ENCODE measurements at regions not wholly inside any gene's neighbourhood (a gene's known extent, or its start where the extent isn't known, plus 50 kb on each side); places are given as distances from the start of the nearest gene placed in this dataset.

DNA sequence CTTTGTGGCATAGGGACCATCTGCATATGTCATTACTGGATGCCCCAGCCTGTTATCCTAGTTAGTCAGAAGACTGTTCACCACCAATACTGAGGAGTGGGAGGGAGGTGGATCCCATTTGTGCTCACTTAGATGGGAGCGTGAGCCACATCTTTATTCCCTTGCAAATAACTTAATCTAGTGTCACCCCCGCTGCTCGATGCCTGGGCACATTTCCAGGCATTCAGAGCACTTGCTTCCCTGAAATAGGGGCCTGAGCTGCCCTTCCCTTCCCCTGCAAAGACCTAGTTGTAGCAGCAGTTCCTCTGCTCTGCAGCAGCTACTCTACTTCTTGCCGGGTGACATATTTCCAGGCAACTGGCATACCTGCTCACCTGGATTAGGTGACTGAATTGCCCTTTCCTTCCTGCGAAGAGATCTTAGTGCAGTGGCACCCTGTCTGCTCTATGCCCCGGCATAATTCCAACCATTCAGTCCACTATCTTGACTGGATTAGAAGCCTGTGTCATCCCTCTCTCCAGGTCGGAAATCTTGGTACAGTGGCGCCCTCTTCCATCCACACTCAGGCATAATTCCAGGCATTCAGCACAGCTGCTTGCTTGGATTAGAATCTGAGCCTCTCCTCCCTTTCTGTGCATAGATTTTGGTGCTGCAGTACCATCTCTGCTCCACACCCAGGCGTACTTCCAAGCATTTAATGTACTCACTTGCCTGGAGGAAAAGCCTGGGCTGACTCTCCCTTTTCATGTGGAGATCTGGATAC, 1389.1 kb upstream of the TMEFF2 start:
- 59 to 73% methylated on average over 9 of the region's 9 CpGs for WGBS, 2 donors
- intact Hi-C loops (cut with DNase I), result no loop called here
- TF ChIP-seq, protein P1, sequence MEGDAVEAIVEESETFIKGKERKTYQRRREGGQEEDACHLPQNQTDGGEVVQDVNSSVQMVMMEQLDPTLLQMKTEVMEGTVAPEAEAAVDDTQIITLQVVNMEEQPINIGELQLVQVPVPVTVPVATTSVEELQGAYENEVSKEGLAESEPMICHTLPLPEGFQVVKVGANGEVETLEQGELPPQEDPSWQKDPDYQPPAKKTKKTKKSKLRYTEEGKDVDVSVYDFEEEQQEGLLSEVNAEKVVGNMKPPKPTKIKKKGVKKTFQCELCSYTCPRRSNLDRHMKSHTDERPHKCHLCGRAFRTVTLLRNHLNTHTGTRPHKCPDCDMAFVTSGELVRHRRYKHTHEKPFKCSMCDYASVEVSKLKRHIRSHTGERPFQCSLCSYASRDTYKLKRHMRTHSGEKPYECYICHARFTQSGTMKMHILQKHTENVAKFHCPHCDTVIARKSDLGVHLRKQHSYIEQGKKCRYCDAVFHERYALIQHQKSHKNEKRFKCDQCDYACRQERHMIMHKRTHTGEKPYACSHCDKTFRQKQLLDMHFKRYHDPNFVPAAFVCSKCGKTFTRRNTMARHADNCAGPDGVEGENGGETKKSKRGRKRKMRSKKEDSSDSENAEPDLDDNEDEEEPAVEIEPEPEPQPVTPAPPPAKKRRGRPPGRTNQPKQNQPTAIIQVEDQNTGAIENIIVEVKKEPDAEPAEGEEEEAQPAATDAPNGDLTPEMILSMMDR (IDR thresholded peaks at IDR 0.05), result no peak
- ATAC-seq, result no peak
- Histone ChIP-seq H3K27ac (no peak overlapping the region), H3K4me1 (no peaks in the 10 kb centered on the region), H3K27me3 (no peaks in the 10 kb centered on the region), H3K9me3 (no peaks in the 10 kb centered on the region), H3K4me3 (no peak overlapping the region), H3K36me3 (no peaks in the 10 kb centered on the region)
- FAIRE-seq, result no peak
- DNase-seq, result peak in 1 of 6 donors; percentile 16

DNA sequence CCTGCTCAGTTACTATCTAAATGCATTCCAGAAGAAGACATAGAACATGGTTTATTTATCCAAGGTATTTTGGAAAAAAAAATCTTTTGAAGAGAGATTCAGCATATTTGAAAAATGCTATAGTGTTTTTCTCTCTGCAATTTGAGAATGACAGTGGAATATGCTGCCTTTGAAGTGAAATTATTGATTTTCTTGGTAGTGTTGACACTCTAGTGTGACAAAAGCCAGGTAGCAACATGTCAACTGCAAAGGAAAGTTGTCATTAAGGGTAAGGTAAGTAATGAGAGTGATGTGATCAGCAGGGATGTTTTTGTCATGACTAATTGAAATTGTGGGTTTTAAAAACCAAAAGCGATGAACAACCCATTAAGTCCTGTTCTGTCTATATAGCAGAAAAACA, 1387.1 kb upstream of the TMEFF2 start:
- no peaks in the 10 kb centered on the region for H3K27me3 ChIP-seq
- no peak overlapping the region for H3K27ac ChIP-seq
- no peaks in the 10 kb centered on the region for H3K9me3 ChIP-seq
- DNase-seq, result no peak
- no peaks in the 10 kb centered on the region for H3K36me3 ChIP-seq
- no peak overlapping the region for H3K4me3 ChIP-seq
- WGBS, 2 donors, result 40 to 52% methylated on average over 1 of the region's 1 CpG
- intact Hi-C loops (cut with DNase I), result no loop called here
- no peak for FAIRE-seq
- H3K4me1 ChIP-seq, result no peaks in the 10 kb centered on the region
- TF ChIP-seq, protein P1 (IDR thresholded peaks at IDR 0.05), result no peak
- no peak for ATAC-seq

DNA sequence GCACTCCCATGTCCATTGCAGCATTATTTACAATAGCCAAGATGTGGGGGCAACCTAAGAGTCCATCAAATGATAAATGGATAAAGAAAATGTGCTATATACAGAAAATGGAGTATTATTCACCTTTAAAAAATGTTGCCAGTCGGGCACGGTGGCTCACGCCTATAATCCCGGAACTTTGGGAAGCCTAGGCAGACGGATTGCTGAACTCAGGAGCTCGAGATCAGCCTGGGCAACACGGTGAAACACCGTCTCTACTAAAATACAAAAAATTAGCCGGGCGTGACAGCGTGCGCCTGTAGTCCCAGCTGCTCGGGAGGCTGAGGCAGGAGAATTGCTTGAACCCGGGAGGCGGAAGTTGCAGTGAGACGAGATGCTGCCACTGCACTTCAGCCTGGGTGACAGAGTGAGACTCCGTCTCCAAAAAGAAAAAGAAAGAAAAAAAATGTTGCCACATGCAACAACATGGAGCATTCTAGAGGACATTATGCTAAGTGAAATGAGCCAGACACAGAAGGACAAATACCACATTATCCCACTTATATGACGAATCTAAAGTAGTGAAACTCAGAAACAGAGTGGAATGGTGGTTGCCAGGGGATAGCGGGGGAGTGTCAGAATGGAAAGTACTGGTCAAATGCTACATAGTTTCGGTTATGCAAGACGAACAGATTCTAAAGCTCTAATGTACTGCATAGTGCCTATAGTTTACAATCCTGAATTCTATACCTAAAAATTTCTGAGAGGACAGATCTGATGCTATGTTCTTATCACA, 1385.6 kb upstream of the TMEFF2 start:
- no peak for FAIRE-seq
- peak in 1 of 6 donors; percentile 9 for DNase-seq
- Histone ChIP-seq H3K4me3 (no peak overlapping the region), H3K9me3 (no peaks in the 10 kb centered on the region), H3K27me3 (no peaks in the 10 kb centered on the region), H3K36me3 (no peaks in the 10 kb centered on the region), H3K4me1 (no peaks in the 10 kb centered on the region), H3K27ac (no peak overlapping the region)
- no peak for ATAC-seq
- TF ChIP-seq, protein P1 (IDR thresholded peaks at IDR 0.05), result no peak
- intact Hi-C loops (cut with DNase I), result no loop called here
- WGBS, 2 donors, result 81 to 89% methylated on average over 21 of the region's 21 CpGs

DNA sequence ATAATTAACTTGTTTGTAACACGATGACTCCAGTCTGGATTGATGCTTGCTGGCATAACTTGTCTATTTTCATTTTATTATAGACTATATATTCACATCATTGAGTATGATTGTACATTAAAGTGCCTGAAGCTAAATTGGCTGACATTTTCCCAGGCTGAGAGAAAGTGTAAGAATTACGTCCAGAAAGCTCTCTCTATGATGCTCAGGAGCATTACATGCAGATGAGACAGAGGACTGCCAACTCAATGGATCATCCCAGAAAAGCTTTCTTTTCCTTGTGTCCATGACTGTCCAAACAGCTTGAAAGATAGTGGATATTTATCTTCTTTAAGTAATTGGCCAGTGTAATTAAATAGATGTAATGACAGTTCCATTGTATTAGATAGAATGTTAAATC, 1372.2 kb upstream of the TMEFF2 start:
- Histone ChIP-seq H3K4me3 (no peak overlapping the region), H3K27me3 (no peaks in the 10 kb centered on the region), H3K27ac (no peak overlapping the region), H3K36me3 (no peaks in the 10 kb centered on the region), H3K9me3 (no peaks in the 10 kb centered on the region), H3K4me1 (no peaks in the 10 kb centered on the region)
- ATAC-seq, result no peak
- intact Hi-C loops (cut with DNase I), result no loop called here
- no peak for FAIRE-seq
- TF ChIP-seq, protein P1 (IDR thresholded peaks at IDR 0.05), result no peak
- no peak for DNase-seq
- WGBS, 2 donors, result 55 to 70% methylated on average over 2 of the region's 2 CpGs

DNA sequence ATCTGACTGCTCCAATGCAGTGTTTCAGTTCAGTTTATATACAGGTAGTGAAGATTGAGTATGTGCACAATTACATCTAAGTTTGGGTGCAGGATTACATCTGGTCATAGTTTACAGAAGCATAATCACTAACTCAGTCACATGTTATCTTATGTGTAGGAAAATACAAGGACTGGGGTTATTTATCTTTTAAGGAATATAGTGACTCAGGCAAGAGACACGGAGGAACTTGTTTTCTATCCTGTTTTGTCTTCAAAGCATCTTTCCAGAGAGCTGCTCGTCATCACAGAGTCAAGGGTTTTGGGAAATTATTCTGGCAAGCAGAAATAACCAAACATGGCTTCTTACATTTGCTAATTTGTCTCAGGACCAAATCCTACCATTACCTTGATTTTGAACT, 1371.5 kb upstream of the TMEFF2 start:
- Histone ChIP-seq H3K4me1 (no peaks in the 10 kb centered on the region), H3K27ac (no peak overlapping the region), H3K36me3 (no peaks in the 10 kb centered on the region), H3K4me3 (no peak overlapping the region), H3K27me3 (no peaks in the 10 kb centered on the region), H3K9me3 (no peaks in the 10 kb centered on the region)
- TF ChIP-seq, protein P1 (IDR thresholded peaks at IDR 0.05), result no peak
- DNase-seq (no peak), FAIRE-seq (no peak), ATAC-seq (no peak)
- 44 to 48% methylated on average over 2 of the region's 2 CpGs for WGBS, 2 donors
- intact Hi-C loops (cut with DNase I), result no loop called here
